ENCODE measurements at regions not wholly inside any gene's neighbourhood (a gene's known extent, or its start where the extent isn't known, plus 50 kb on each side); places are given as distances from the start of the nearest gene placed in this dataset.

DNA sequence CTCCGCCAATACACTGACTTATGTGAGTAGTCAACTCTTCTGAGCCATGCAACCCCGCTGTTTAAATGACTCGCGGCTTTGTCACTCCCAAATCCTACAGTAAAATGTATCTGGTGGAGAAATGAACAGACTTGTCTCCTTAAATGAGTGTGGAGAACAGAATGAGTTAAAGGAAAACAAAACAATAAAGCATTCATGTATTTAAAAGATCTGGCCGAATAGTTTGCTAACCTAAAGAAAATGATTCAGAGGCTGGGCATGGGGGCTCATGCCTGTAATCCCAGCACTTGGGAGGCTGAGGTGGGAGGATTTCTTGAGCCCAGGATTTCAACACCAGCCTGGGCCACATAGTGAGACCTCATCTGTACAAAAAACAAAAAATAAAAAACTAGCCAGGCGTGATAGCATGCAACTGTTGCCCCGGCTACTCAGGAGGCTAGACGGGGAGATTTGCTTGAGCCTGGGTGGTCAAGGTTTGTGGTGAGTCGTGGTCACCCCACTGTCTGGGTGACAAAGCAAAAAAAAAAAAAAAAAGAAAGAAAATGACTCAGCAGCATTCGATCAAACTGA lies 86.5 kb upstream of the PFKP start:
- ATAC-seq (no peak), DNase-seq (no peak)
- Histone ChIP-seq H3K36me3 (no peaks in the 10 kb centered on the region), H3K27ac (no peak overlapping the region), H3K4me1 (no peaks in the 10 kb centered on the region), H3K27me3 (no peaks in the 10 kb centered on the region), H3K9me3 (no peaks in the 10 kb centered on the region), H3K4me3 (no peak overlapping the region)
- 73% methylated on average over 10 of the region's 10 CpGs for WGBS (ENCODE audit: insufficient coverage, low coverage, low lambda C conversion rate, missing lambda C conversion rate)
- no peak for TF ChIP-seq POLR2A (IDR thresholded peaks at IDR 0.05)
- TF ChIP-seq, protein P1, sequence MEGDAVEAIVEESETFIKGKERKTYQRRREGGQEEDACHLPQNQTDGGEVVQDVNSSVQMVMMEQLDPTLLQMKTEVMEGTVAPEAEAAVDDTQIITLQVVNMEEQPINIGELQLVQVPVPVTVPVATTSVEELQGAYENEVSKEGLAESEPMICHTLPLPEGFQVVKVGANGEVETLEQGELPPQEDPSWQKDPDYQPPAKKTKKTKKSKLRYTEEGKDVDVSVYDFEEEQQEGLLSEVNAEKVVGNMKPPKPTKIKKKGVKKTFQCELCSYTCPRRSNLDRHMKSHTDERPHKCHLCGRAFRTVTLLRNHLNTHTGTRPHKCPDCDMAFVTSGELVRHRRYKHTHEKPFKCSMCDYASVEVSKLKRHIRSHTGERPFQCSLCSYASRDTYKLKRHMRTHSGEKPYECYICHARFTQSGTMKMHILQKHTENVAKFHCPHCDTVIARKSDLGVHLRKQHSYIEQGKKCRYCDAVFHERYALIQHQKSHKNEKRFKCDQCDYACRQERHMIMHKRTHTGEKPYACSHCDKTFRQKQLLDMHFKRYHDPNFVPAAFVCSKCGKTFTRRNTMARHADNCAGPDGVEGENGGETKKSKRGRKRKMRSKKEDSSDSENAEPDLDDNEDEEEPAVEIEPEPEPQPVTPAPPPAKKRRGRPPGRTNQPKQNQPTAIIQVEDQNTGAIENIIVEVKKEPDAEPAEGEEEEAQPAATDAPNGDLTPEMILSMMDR (IDR thresholded peaks at IDR 0.05) = no peak
- intact Hi-C loops (cut with DNase I) = no loop called here

DNA sequence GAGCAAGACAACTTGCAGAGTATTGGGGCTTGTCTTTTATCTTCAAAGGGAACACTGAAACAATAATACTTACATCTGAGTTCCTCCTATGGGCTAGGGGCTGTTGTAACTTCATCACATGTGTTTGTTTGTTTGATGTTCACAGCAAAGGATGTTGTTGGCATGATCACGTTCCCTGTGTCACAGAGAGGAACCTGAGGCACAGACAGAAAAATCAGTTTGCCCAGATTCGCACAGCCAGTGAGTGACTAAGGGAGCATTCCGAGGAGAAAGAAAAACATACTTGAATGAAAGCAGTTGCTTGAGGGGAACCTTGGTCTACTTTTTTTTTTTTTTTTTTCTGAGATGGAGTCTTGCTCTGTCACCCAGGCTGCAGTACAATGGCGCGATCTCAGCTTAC lies 87.2 kb upstream of the PFKP start:
- TF ChIP-seq, protein P1 (IDR thresholded peaks at IDR 0.05) = no peak
- TF ChIP-seq POLR2A (IDR thresholded peaks at IDR 0.05) = no peak
- no peaks in the 10 kb centered on the region for H3K36me3 ChIP-seq
- no peaks in the 10 kb centered on the region for H3K27me3 ChIP-seq
- H3K27ac ChIP-seq = no peak overlapping the region
- no peak for DNase-seq
- H3K4me3 ChIP-seq = no peak overlapping the region
- no peak for ATAC-seq
- H3K9me3 ChIP-seq = no peaks in the 10 kb centered on the region
- intact Hi-C loops (cut with DNase I) = no loop called here
- H3K4me1 ChIP-seq = no peaks in the 10 kb centered on the region
- 62% methylated on average over 4 of the region's 5 CpGs for WGBS (ENCODE audit: insufficient coverage, low coverage, low lambda C conversion rate, missing lambda C conversion rate)

DNA sequence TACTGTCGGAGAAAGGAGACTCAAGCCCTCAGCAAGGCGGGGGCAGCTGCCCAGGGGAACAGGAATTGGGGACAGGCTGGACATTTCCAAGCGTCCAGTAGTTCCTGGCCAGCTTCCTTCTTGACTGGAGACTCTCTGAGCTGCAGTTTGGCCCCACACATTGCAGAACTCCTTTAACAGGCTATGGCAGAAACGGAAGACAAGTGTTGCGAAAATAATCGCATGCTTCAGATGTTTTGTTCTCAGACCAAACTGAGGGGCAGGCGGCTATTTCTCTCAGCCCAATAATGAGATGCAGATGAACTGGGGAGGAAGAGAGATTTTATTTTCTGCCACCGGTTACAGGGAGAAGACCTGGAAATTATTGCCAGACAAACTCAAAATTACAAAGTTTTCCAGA lies 88.0 kb upstream of the PFKP start:
- no peaks in the 10 kb centered on the region for H3K27me3 ChIP-seq
- 34% methylated on average over 7 of the region's 8 CpGs for WGBS (ENCODE audit: insufficient coverage, low coverage, low lambda C conversion rate, missing lambda C conversion rate)
- DNase-seq (no peak), ATAC-seq (peak in 3 of 4 donors; percentile 22 to 49 (median 40))
- no peak overlapping the region for H3K4me3 ChIP-seq
- intact Hi-C loops (cut with DNase I) = no loop called here
- TF ChIP-seq POLR2A (IDR thresholded peaks at IDR 0.05) = no peak
- TF ChIP-seq, protein P1 (IDR thresholded peaks at IDR 0.05) = no peak
- no peaks in the 10 kb centered on the region for H3K36me3 ChIP-seq
- H3K27ac ChIP-seq = no peak overlapping the region
- no peaks in the 10 kb centered on the region for H3K4me1 ChIP-seq
- no peaks in the 10 kb centered on the region for H3K9me3 ChIP-seq

DNA sequence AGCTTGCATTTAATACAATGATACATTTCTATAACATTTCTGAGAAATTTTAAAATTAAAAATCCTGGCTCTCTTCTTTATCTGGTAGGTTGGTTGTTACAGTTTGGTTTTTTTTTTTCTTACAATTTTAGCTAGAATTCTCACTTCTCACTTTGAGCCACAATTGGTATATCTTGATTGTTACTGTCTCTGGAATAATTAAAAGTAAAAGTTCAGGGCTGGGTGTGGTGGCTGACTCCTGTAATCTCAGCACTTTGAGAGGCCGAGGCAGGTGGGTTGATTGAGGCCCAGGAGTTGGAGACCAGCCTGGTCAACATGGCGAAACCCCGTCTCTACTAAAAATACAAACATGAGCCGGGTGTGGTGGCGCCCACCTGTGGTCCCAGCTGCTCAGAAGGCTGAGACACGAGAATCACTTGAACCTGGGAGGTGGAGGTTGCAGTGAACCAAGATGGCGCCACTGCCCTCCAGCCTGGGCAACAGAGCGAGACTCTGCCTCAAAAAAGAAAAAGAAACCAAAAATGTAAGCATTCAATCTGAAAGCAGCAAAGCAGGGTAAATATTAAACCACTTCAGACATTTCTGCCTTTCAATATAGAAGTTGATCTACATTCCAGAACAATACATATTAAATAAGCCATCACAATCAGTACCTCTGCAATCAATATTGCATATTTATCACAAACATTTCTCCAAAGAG lies 88.6 kb upstream of the PFKP start:
- intact Hi-C loops (cut with DNase I) = no loop called here
- Histone ChIP-seq H3K27me3 (no peaks in the 10 kb centered on the region), H3K27ac (no peak overlapping the region), H3K36me3 (no peaks in the 10 kb centered on the region), H3K9me3 (no peaks in the 10 kb centered on the region), H3K4me1 (no peaks in the 10 kb centered on the region), H3K4me3 (no peak overlapping the region)
- ATAC-seq (no peak), DNase-seq (no peak)
- TF ChIP-seq POLR2A (IDR thresholded peaks at IDR 0.05) = no peak
- TF ChIP-seq, protein P1 (IDR thresholded peaks at IDR 0.05) = no peak
- WGBS (ENCODE audit: insufficient coverage, low coverage, low lambda C conversion rate, missing lambda C conversion rate) = 82% methylated on average over 6 of the region's 8 CpGs

All from right lobe of liver (tissue), 6 donors.